Brain microvascular endothelial cell (primary cell): ENCODE measurements at regions not wholly inside any gene's neighbourhood (a gene's known extent, or its start where the extent isn't known, plus 50 kb on each side); places are given as distances from the start of the nearest gene placed in this dataset.

Experiments used
- DNase-seq: peaks from one replicate; pipeline ENCODE4 v3.0.0-alpha.2; 2020
- H3K27ac ChIP-seq: fragments of 250-450 bp; sonication (Bioruptor Pico); 2 replicates; pipeline ENCODE4 v1.5.1; 2020; ENCODE audit warnings: mild to moderate bottlenecking, moderate library complexity
- H3K27me3 ChIP-seq: fragments of 250-450 bp; sonication (Bioruptor Pico); replicated peaks from 2 replicates; pipeline ENCODE4 v1.5.1; 2020; ENCODE audit warnings: mild to moderate bottlenecking
- H3K36me3 ChIP-seq: fragments of 250-450 bp; sonication (Bioruptor Pico); replicated peaks from 2 replicates; pipeline ENCODE4 v1.5.1; 2020; ENCODE audit warnings: mild to moderate bottlenecking
- H3K4me3 ChIP-seq: 2 replicates; pipeline ENCODE4 v1.5.1; 2011; ENCODE audit warnings: low read depth, mild to moderate bottlenecking, control low read depth, low read length, moderate library complexity
- CTCF ChIP-seq: IDR thresholded peaks from 2 replicates; pipeline ENCODE4 v1.5.1; 2011; ENCODE audit warnings: low read depth, mild to moderate bottlenecking, moderate library complexity, low read length, control low read depth, inconsistent platforms; ENCODE audit errors: missing control alignments
- in situ Hi-C: cut with HindIII; loops from 2 replicates; pipeline ENCODE4 v1.10.0; 2017; ENCODE audit warnings: low sequenced_read_pairs, low pct_ligation_motif_present

GRCh38 chr15:69552057-69552815 lies 99.6 kb downstream of the RPLP1 start:
- no peak for TF ChIP-seq CTCF
- Histone ChIP-seq H3K27me3 (peaks cover 4% of the 10 kb centered on the region), H3K4me3 (no peak overlapping the region), H3K36me3 (no peaks in the 10 kb centered on the region), H3K27ac (no peak overlapping the region)
- DNase-seq = no peak
- in situ Hi-C loops = no loop called here

GRCh38 chr15:69553686-69554085 lies 101.1 kb downstream of the RPLP1 start:
- in situ Hi-C loops = no loop called here
- Histone ChIP-seq H3K4me3 (no peak overlapping the region), H3K27me3 (peaks cover under 1% of the 10 kb centered on the region), H3K27ac (no peak overlapping the region), H3K36me3 (no peaks in the 10 kb centered on the region)
- DNase-seq = no peak
- no peak for TF ChIP-seq CTCF

DNA sequence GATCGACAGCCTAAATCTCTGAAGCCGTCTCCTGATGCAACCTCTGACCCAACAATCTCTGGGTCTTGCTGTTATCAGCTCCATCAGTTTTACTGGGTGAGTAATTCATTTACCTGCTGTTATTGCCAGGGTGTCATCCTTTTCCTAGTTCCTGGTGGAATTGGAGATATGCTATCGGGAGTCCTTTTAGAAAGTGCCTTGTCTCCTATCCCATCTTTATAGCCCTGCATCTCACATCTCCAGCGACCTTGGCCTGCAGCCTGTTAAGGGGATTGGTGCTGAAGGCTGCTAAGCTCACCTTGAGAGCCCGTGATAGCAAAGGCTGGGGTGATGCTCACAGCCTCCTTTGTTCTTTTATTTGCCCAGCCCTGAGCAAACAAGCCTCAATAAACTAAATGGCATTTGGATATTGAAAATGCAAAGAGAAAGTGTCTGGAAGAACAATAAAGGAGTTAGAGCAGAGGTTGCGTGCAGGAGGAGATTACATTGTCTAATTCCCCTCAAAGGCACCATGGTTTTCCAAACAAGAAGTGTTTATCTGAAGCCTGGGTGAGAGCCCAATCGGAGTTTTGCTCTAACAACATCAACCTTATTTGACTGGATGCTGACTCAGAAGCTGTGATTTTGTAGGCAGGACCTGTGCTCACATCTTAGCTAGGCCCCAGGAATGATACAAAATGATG lies 101.8 kb downstream of the RPLP1 start:
- Histone ChIP-seq H3K4me3 (no peak overlapping the region), H3K36me3 (no peaks in the 10 kb centered on the region), H3K27me3 (no peaks in the 10 kb centered on the region), H3K27ac (no peak overlapping the region)
- in situ Hi-C loops = no loop called here
- no peak for TF ChIP-seq CTCF
- DNase-seq = no peak

GRCh38 chr15:69555080-69555479 lies 102.5 kb downstream of the RPLP1 start:
- TF ChIP-seq CTCF = no peak
- no peak for DNase-seq
- Histone ChIP-seq H3K36me3 (no peaks in the 10 kb centered on the region), H3K27me3 (no peaks in the 10 kb centered on the region), H3K27ac (no peak overlapping the region), H3K4me3 (no peak overlapping the region)
- in situ Hi-C loops = no loop called here

- DNase-seq = no peak
- Histone ChIP-seq H3K36me3 (no peaks in the 10 kb centered on the region), H3K4me3 (no peak overlapping the region), H3K27me3 (peaks cover 7% of the 10 kb centered on the region), H3K27ac (no peak overlapping the region)
- no peak for TF ChIP-seq CTCF
- in situ Hi-C loops = no loop called here
Measured at GRCh38 chr15:69556344-69556743, 103.7 kb downstream of the RPLP1 start.
